ENCODE measurements at regions not wholly inside any gene's neighbourhood (a gene's known extent, or its start where the extent isn't known, plus 50 kb on each side); places are given as distances from the start of the nearest gene placed in this dataset.

DNA sequence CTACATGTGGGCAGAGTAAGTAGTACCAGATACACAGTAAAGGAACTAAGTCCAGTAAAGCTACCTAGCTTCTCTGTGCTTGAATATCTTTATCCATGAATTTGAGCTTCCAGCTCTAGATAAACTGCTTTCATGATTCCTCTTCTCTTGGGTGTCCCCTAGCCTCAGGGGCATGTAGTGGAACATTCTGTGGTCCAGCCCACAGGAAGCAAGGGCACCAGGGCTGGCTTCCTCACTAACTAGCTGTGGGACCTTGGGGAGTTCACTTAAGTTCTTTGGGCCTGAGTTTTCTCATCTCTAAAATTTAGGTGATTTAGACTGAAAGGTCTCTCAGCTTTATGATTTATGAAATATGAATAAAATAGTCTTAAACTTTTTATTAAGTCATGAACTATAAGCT lies 185.7 kb downstream of the KATNAL1 start (continued):
- TF ChIP-seq HDAC6 (IDR thresholded peaks at IDR 0.05; ENCODE audit: low read depth, low read length) (no peak), ZNF274 (IDR thresholded peaks at IDR 0.05; ENCODE audit: borderline replicate concordance, extremely low read depth, low read length) (no peak)
